ENCODE measurements at regions not wholly inside any gene's neighbourhood (a gene's known extent, or its start where the extent isn't known, plus 50 kb on each side); places are given as distances from the start of the nearest gene placed in this dataset.

DNA sequence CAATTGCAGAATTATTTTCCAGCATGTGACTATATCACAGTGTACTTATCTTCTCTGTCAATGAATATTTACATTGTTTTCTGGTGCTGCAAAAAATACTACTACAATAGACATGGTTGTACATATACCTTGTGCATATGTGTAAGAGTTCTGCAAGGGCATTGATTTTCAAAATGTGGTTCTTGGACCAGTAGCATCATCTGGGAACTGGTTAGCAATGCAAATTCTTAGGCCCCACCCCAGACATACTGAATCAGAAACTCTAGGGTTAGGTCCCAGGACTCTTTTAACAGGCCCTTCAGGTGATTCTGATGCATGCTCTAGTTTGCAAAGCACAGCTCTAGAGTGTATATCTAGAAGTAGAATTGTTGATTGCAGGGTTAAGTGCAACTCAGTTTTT lies 292.3 kb downstream of the ZNF621 start:
- no peak for DNase-seq (ENCODE audit: low read depth in 2 of 2)

DNA sequence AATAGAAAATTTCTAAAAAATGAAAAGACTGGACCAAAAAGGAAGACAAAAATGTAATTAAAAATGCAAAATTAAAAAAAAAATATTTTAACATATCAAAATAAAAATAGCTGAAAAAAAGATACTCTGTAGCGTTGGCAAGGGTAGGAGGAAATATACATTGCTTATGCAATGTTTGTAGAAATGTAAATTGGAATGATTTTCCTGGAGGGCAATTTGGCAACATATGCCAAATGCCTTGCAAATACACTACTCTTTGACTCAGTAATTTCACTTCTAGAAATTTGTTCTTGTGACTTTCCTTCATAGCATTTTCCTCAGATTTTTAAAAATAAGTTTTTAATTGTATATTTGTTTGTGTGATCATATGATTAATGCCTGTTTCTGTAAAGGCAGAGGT lies 296.6 kb downstream of the ZNF621 start:
- no peak for DNase-seq (ENCODE audit: low read depth in 2 of 2)

DNA sequence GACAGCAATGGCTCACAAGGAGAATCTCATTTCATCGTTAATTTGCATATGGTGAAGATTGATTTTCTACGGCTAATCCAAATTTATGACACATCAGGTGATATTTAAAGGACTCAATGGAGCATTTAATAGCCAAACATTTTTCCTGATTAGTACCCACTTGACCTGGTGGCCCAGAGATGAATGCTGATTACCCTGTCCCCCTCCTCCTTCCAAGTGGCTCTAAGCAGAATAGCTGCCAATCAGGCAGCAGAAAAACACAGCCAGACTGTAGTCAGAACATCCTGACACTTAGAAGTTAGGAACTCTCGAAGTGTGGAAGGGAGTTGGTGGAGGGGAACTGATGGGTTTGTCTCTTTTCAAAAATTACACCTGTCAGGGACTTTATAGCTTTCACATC lies 302.5 kb downstream of the ZNF621 start:
- DNase-seq (ENCODE audit: low read depth in 2 of 2) = no peak

DNA sequence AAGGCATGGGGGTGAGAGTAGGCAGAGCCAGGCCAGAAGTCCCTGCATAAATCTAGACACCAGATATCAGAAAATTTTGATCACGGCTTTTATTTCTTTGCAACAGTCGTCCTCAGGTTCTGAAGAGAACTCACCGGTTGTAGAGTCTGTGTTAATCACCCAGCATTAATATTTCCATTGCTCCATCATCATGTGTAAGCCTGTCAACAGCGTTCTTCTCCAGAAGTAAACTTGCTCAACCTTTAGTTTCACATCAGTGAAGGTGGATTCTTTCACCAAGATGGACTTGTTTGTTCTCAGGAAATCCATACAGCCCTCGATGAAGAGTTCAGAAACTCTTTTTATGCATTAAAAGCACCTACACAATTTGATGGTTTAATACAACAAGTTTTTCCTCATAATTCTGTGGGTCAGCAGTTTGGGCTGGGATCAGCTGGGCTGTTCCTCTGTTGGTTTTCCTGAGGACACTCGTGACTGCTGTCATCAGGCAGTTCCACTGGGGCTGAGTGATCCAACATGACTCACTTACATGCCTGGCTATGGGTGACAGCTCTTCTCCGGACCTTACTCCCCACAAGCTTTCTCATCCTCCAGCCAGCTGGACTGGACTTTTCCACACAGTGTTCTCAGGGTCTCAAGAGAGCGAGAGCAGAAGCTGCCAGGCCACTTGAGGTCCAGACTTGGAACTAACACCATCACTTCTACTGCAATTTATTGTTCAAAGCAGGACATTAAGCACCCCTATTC lies 303.4 kb downstream of the ZNF621 start:
- no peak for DNase-seq (ENCODE audit: low read depth in 2 of 2)

DNA sequence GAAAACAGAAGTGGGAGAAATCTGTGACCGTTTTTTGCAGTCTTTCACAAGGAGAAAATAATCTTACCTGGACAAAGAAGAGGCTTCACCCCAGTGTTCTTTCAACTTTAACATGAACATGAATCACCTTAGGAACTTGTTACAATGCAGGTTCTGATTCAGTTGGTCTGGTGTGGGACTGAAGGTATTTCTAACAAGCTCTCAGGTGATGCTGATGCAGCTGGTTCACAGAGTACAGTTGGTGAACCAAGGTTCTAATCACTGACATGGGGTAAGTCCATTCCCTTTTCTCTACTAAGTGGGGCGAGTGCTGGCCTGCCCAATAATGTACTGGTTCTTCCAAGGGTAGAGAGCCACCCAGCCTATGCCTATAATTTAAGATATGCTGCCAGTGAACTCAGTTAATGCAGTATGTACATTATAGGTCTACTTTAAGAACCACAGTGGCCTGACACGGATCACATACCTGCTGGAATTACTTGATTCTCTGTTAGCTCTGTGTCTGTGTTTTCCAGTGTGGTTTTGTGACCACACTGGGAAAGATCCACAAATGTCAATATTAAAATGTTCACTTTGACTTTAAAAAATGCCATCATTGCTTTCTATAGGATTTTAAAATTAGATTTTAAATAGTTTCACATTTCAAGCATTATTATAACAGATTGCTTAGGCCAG lies 304.1 kb downstream of the ZNF621 start:
- DNase-seq (ENCODE audit: low read depth in 2 of 2) = no peak

DNA sequence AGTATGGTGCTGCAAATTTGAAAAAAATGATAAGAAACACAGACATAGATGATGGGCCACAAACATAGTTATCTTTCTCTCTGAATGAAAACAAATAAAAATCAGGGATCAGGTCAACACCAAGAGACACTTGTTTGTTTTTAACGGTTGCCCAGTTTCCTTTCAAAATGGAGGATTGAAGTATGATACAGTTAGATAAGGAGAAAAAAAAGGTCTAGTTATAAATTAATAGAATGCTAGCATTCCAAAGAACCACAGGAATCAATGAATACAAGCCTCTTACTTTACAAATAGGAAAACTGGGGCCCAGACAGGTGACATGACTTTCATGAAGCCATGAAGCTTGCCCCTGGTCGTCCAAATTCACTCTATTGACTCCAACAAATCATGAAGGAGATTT lies 305.1 kb downstream of the ZNF621 start:
- DNase-seq (ENCODE audit: low read depth in 2 of 2) = no peak

DNA sequence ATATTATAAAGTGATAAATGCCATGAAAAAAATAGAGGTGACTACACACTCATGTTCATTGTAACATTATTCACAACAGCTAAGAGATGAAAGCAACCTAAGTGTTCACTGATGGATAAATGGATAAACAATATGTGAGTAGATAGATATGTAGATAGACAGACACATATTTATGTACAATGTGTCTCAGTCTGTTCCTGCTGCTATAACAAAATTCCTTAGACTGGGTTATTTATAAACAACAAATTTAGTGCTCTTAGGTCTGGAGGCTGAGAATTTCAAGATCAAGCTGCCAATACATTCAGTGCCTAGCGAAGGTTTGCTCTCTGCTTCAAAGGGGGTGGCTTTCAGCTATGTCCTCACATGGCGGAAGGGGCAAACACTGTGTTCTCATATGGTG lies 312.5 kb downstream of the ZNF621 start:
- DNase-seq (ENCODE audit: low read depth in 2 of 2) = no peak

GRCh38 chr3:40841131-40841530 lies 316.4 kb downstream of the ZNF621 start:
- no peak for DNase-seq (ENCODE audit: low read depth in 2 of 2)

DNA sequence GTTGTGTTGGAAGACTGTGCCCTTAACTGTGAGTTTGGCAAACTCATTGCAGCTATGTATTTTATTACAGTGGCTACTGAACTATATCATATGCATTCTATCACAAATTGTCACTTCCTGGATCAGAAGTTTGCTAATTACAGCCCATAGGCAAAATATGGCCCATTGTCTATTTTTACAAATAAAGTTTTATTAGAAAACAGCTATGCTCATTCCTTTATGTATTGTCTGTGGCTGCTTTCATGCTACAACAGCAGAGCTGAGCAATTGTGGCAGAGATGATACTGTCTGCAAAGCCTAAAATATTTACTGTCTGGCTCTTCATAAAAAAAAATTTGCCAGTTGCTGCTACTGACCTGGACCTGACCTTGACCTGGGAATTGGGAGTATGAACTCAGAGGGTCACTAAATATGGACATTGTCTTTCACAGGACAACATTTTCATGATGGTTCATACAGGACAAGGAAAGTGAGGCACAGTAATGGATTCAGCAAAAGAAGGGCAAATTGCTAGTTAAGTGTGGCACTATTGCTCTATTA lies 316.9 kb downstream of the ZNF621 start:
- no peak for DNase-seq (ENCODE audit: low read depth in 2 of 2)

GRCh38 chr3:40842714-40843113 lies 318.0 kb downstream of the ZNF621 start:
- no peak for DNase-seq (ENCODE audit: low read depth in 2 of 2)

DNA sequence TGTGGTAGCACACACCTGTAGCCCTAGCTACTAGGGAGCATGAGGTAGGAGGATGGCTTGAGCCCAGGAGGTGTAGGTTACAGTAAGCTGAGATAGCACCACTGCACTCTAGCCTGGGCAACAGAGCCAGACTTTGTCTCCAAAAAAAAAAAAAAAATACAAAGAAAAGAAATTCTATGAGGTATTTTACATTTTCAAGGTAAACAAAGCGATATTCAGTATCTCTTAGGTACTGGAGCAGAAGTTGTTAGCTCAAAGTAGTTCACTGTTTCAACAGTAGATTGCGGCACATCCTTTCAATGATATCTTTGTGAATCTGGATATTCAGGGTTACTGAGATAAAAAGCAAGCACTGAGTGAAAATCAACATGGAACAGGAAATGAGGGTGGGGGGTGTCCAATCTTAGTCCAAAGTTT lies 318.5 kb downstream of the ZNF621 start:
- DNase-seq (ENCODE audit: low read depth in 2 of 2) = no peak

GRCh38 chr3:40843851-40844548 lies 319.2 kb downstream of the ZNF621 start:
- no peak for DNase-seq (ENCODE audit: low read depth in 2 of 2)

GRCh38 chr3:40844896-40845295 lies 320.1 kb downstream of the ZNF621 start:
- no peak for DNase-seq (ENCODE audit: low read depth in 2 of 2)

- no peak for DNase-seq (ENCODE audit: low read depth in 2 of 2)
These were observed 320.7 kb downstream of the ZNF621 start for GRCh38 chr3:40845447-40845846.

GRCh38 chr3:40845916-40846315 lies 321.2 kb downstream of the ZNF621 start:
- no peak for DNase-seq (ENCODE audit: low read depth in 2 of 2)

DNA sequence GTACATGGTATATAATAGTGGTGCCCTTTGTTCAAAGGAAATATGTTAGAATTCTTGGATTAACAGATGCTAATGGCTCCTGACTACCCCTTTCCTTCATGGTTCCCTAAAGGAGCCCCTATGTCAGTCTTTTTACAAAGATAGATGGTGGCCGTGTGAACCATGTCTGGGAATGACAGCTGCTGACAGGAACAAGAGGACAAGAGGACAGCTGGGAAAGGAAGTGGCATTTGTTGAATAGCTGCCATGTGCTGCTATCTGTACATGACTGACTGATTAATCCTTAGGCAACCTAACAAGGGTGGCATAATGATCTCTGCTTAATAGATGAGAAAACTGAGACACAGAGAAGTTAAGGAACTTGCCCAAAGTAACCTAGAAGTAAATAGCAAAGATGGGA lies 321.7 kb downstream of the ZNF621 start:
- DNase-seq (ENCODE audit: low read depth in 2 of 2) = no peak

- no peak for DNase-seq (ENCODE audit: low read depth in 2 of 2)
These were observed 322.8 kb downstream of the ZNF621 start for GRCh38 chr3:40847551-40847992.

DNA sequence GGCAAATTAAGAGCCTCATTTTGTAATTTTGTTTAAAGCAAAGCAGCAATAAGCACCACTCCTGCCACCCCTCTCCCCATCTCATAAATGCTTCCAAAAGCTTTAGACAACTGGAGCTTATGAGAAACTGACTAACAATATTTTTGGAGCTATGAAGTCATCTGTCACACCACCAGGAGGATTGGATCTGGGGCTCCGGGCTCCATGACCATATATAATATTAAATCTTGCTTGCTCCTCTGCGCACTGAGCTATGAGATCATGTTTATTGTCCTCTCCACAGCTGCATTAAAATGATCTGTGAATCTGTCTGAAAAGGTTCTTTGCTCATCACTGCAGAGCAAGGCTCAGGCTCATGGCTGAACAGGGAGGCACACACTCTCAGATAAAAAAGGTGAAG lies 323.7 kb downstream of the ZNF621 start:
- DNase-seq (ENCODE audit: low read depth in 2 of 2) = no peak

DNA sequence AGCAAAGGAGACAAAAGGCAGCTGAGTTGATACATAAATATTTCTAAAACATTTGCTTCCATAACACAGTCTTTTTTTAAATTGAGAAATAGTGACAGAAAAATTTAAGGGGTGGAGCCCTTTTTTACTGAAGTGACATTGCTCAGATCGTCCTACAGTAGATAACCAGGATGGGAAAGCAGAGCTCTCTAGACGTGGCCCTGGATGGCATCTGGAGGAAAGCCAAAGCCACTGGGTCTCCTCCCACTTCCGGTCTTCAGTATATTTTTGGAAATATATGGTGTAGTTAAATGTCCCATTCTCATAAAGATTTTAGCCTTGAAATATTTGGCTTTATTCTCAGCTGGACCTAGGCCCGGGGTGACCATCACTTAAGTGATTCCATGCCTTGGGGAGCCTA lies 326.1 kb downstream of the ZNF621 start:
- no peak for DNase-seq (ENCODE audit: low read depth in 2 of 2)

DNA sequence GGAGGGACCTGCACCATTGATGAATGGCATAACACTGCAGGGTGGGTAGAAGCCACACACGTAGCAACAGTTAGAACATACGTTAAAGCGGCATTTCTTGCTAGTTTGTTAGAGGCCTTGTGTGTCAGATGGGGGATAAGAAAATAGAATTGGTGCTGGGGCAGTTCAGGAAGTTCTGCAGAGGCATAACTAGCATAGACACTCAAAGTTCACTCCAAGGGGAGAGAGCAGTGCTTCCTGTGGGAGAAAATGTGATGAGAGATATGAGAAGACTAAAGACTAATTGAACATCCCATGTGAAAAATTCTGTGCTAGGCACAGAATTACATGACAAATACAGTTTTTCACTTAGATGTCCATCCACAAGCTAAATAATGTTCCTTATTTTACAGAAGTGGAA lies 327.1 kb downstream of the ZNF621 start:
- no peak for DNase-seq (ENCODE audit: low read depth in 2 of 2)

- no peak for DNase-seq (ENCODE audit: low read depth in 2 of 2)
These were observed 328.0 kb downstream of the ZNF621 start for GRCh38 chr3:40852712-40853111.

DNA sequence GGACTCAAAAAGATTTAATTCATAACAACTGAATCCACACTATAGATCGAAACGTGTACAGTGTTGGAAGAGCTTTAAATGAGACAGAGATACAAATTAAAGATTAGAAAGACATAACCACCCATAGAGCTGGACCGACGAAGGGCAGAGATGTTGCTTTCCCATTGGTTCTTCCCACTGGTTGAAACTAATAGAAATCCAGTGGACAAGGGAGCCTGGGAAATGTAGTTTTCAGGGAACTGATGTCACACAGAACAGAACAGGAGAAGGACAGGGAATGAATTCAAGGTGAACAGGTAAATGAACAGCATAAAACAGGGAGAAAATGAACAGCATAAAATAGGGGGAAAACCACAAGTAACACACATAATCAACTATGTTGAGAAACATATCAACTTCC lies 328.7 kb downstream of the ZNF621 start:
- no peak for DNase-seq (ENCODE audit: low read depth in 2 of 2)

- no peak for DNase-seq (ENCODE audit: low read depth in 2 of 2)
These were observed 331.1 kb downstream of the ZNF621 start for GRCh38 chr3:40855871-40856270.

Measured in fibroblast of skin of left quadriceps (primary cell).